ENCODE measurements at regions not wholly inside any gene's neighbourhood (a gene's known extent, or its start where the extent isn't known, plus 50 kb on each side); places are given as distances from the start of the nearest gene placed in this dataset.

GRCh38 chr5:61842840-61843239 is 463.2 kb upstream of the KIF2A start:
- no peak for DNase-seq

GRCh38 chr5:61850696-61851095 is 455.3 kb upstream of the KIF2A start:
- DNase-seq, result no peak

- DNase-seq, result no peak
These were observed 451.5 kb upstream of the KIF2A start for GRCh38 chr5:61854531-61854930.

GRCh38 chr5:61860978-61861377 is 445.0 kb upstream of the KIF2A start:
- no peak for DNase-seq

- no peak for DNase-seq
These were observed 439.1 kb upstream of the KIF2A start for GRCh38 chr5:61866930-61867329.

GRCh38 chr5:61869333-61869732 is 436.7 kb upstream of the KIF2A start:
- DNase-seq, result no peak

- DNase-seq, result no peak
These were observed 427.5 kb upstream of the KIF2A start for GRCh38 chr5:61878471-61878870.

GRCh38 chr5:61881821-61882487 is 424.1 kb upstream of the KIF2A start:
- no peak for DNase-seq

- DNase-seq, result no peak
These were observed 423.0 kb upstream of the KIF2A start for GRCh38 chr5:61882901-61883500.

- no peak for DNase-seq
These were observed 421.7 kb upstream of the KIF2A start for GRCh38 chr5:61884252-61884855.

GRCh38 chr5:61886214-61886613 is 419.8 kb upstream of the KIF2A start:
- no peak for DNase-seq

GRCh38 chr5:61887271-61887670 is 418.7 kb upstream of the KIF2A start:
- DNase-seq, result no peak

- DNase-seq, result no peak
These were observed 412.0 kb upstream of the KIF2A start for GRCh38 chr5:61894046-61894445.

GRCh38 chr5:61896811-61897210 is 409.2 kb upstream of the KIF2A start:
- no peak for DNase-seq

- no peak for DNase-seq
These were observed 408.8 kb upstream of the KIF2A start for GRCh38 chr5:61897251-61897650.

- no peak for DNase-seq
These were observed 404.0 kb upstream of the KIF2A start for GRCh38 chr5:61901997-61902396.

GRCh38 chr5:61904730-61905129 is 401.3 kb upstream of the KIF2A start:
- no peak for DNase-seq

- no peak for DNase-seq
These were observed 400.4 kb upstream of the KIF2A start for GRCh38 chr5:61905613-61906012.

- no peak for DNase-seq
These were observed 399.2 kb upstream of the KIF2A start for GRCh38 chr5:61906820-61907219.

GRCh38 chr5:61907995-61908394 is 398.0 kb upstream of the KIF2A start:
- no peak for DNase-seq

GRCh38 chr5:61910771-61911170 is 395.2 kb upstream of the KIF2A start:
- no peak for DNase-seq

- no peak for DNase-seq
These were observed 393.4 kb upstream of the KIF2A start for GRCh38 chr5:61912559-61912958.

- DNase-seq, result no peak
These were observed 390.4 kb upstream of the KIF2A start for GRCh38 chr5:61915646-61916045.
